ENCODE measurements at regions not wholly inside any gene's neighbourhood (a gene's known extent, or its start where the extent isn't known, plus 50 kb on each side); places are given as distances from the start of the nearest gene placed in this dataset.

DNA sequence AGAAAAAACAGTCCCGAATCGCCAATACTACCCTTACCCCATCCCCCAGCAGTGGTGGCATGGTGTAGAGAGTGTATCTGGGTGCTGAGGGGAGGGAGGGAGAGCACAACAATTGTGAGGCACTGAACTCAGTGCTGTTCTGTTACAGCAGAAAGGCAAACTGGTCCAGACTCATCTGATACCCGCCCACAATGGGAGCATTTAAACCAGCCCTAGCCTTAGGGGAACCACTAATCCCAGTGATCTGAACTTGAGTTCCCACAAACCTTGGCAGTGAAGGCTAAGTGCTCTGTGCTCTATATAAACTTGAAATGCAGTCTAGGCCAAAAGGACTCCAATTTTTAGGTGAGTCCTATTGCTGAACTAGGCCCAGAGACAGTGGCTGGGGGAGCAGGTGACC is 666.4 kb upstream of the PTCHD4 start:
- Histone ChIP-seq H3K9me3 (ENCODE audit: control insufficient read depth in 1 of 2, insufficient read depth in 1 of 2, low read depth in 1 of 2, low read length in 2 of 2) (no peaks in the 10 kb centered on the region), H3K4me1 (ENCODE audit: control insufficient read depth in 1 of 2, insufficient read depth in 2 of 2, low read length in 2 of 2) (peaks cover 0 to 6% of the 10 kb centered on the region in 2 experiments; a peak in 2 of 4 replicates), H3K79me2 (ENCODE audit: insufficient read depth, low read length) (no peaks in the 10 kb centered on the region), H3K4me2 (ENCODE audit: low read length) (no peak overlapping the region), H2AFZ (ENCODE audit: low read depth, low read length, poor library complexity, severe bottlenecking) (no peak overlapping the region), H3K9ac (ENCODE audit: low read length) (no peak overlapping the region), H3K27me3 (ENCODE audit: insufficient read depth, low read length) (no peaks in the 10 kb centered on the region), H3K27ac (ENCODE audit: low read depth, low read length) (no peak overlapping the region), H3K36me3 (ENCODE audit: control insufficient read depth in 1 of 2, insufficient read depth in 2 of 2, low read length in 2 of 2) (no peaks in the 10 kb centered on the region), H3K4me3 (replicated peaks in 1 of 2; ENCODE audit: low read depth in 1 of 2, low read length in 2 of 2) (no peak overlapping the region), H4K20me1 (ENCODE audit: insufficient read depth) (no peaks in the 10 kb centered on the region), H3K9me2 (ENCODE audit: insufficient read depth) (no peaks in the 10 kb centered on the region)
- ATAC-seq: no peak
- ChIA-PET CTCF (no interaction called here), POLR2A (no interaction called here), RAD21 (ENCODE audit: low non-redundant PET in 1 of 2, low total read pairs in 2 of 2, uncharacterized antibody in 2 of 2, unreplicated experiment in 2 of 2) (no interaction called here)
- intact Hi-C loops (cut with micrococcal nuclease): no loop called here
- no peak for TF ChIP-seq EGR1 (IDR thresholded peaks at IDR 0.05; ENCODE audit: low read depth)
- no peak for TF ChIP-seq ZNF274 (IDR thresholded peaks at IDR 0.05; ENCODE audit: low read depth, low read length)
- TF ChIP-seq, protein P1, sequence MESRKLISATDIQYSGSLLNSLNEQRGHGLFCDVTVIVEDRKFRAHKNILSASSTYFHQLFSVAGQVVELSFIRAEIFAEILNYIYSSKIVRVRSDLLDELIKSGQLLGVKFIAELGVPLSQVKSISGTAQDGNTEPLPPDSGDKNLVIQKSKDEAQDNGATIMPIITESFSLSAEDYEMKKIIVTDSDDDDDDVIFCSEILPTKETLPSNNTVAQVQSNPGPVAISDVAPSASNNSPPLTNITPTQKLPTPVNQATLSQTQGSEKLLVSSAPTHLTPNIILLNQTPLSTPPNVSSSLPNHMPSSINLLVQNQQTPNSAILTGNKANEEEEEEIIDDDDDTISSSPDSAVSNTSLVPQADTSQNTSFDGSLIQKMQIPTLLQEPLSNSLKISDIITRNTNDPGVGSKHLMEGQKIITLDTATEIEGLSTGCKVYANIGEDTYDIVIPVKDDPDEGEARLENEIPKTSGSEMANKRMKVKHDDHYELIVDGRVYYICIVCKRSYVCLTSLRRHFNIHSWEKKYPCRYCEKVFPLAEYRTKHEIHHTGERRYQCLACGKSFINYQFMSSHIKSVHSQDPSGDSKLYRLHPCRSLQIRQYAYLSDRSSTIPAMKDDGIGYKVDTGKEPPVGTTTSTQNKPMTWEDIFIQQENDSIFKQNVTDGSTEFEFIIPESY (IDR thresholded peaks at IDR 0.05; ENCODE audit: extremely low read depth, insufficient replicate concordance, low read length): no peak
- TF ChIP-seq, protein P2, sequence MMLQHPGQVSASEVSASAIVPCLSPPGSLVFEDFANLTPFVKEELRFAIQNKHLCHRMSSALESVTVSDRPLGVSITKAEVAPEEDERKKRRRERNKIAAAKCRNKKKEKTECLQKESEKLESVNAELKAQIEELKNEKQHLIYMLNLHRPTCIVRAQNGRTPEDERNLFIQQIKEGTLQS (IDR thresholded peaks at IDR 0.05): no peak
- no peak for TF ChIP-seq RAD21 (IDR thresholded peaks at IDR 0.05; ENCODE audit: low read depth)
- TF ChIP-seq POLR2AphosphoS5 (IDR thresholded peaks at IDR 0.05; ENCODE audit: low read depth, low read length): no peak
- TF ChIP-seq FOSL1 (IDR thresholded peaks at IDR 0.05; ENCODE audit: low read depth): no peak
- TF ChIP-seq SIN3A (IDR thresholded peaks at IDR 0.05; ENCODE audit: low read depth): no peak
- TF ChIP-seq CEBPB (IDR thresholded peaks at IDR 0.05; ENCODE audit: low read depth): no peak
- no peak for TF ChIP-seq CBX3 (IDR thresholded peaks at IDR 0.05; ENCODE audit: low read depth)
- TF ChIP-seq EZH2phosphoT487 (IDR thresholded peaks at IDR 0.05; ENCODE audit: borderline replicate concordance): no peak
- TF ChIP-seq, protein P3, sequence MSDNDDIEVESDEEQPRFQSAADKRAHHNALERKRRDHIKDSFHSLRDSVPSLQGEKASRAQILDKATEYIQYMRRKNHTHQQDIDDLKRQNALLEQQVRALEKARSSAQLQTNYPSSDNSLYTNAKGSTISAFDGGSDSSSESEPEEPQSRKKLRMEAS (IDR thresholded peaks at IDR 0.05): no peak
- TF ChIP-seq, protein P4, sequence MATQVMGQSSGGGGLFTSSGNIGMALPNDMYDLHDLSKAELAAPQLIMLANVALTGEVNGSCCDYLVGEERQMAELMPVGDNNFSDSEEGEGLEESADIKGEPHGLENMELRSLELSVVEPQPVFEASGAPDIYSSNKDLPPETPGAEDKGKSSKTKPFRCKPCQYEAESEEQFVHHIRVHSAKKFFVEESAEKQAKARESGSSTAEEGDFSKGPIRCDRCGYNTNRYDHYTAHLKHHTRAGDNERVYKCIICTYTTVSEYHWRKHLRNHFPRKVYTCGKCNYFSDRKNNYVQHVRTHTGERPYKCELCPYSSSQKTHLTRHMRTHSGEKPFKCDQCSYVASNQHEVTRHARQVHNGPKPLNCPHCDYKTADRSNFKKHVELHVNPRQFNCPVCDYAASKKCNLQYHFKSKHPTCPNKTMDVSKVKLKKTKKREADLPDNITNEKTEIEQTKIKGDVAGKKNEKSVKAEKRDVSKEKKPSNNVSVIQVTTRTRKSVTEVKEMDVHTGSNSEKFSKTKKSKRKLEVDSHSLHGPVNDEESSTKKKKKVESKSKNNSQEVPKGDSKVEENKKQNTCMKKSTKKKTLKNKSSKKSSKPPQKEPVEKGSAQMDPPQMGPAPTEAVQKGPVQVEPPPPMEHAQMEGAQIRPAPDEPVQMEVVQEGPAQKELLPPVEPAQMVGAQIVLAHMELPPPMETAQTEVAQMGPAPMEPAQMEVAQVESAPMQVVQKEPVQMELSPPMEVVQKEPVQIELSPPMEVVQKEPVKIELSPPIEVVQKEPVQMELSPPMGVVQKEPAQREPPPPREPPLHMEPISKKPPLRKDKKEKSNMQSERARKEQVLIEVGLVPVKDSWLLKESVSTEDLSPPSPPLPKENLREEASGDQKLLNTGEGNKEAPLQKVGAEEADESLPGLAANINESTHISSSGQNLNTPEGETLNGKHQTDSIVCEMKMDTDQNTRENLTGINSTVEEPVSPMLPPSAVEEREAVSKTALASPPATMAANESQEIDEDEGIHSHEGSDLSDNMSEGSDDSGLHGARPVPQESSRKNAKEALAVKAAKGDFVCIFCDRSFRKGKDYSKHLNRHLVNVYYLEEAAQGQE (IDR thresholded peaks at IDR 0.05; ENCODE audit: low read depth): no peak
- TF ChIP-seq SP1 (IDR thresholded peaks at IDR 0.05; ENCODE audit: low read depth): no peak
- TF ChIP-seq EZH2 (IDR thresholded peaks at IDR 0.05): no peak
- TF ChIP-seq ZFX (IDR thresholded peaks at IDR 0.05): no peak
- no peak for TF ChIP-seq ELF1 (IDR thresholded peaks at IDR 0.05; ENCODE audit: borderline replicate concordance, low read depth)
- no peak for TF ChIP-seq JUND (IDR thresholded peaks at IDR 0.05)
- no peak for DNase-seq (ENCODE audit: low read depth, low spot score)
- no TSS peak for BruUV-seq (replicated peaks)
